OCI-LY1 (cell line): ENCODE measurements at regions not wholly inside any gene's neighbourhood (a gene's known extent, or its start where the extent isn't known, plus 50 kb on each side); places are given as distances from the start of the nearest gene placed in this dataset.

Experiments
- EZH2 ChIP-seq: fragments of 200-600 bp; sonication (generic), shearing (Covaris generic); IDR thresholded peaks from 2 replicates; pipeline ENCODE4 v1.8.0; 2017; ENCODE audit warnings: borderline replicate concordance, mixed run types, mild to moderate bottlenecking, antibody characterized with exemption, low read length, moderate library complexity, mixed read lengths
- TF ChIP-seq, protein P1 (sequence below): fragments of 200-600 bp; sonication (generic), shearing (Covaris generic); IDR thresholded peaks from 2 replicates; pipeline ENCODE4 v1.5.1; 2017; ENCODE audit warnings: mild to moderate bottlenecking, antibody characterized with exemption, low read length, moderate library complexity, mixed read lengths

DNA sequence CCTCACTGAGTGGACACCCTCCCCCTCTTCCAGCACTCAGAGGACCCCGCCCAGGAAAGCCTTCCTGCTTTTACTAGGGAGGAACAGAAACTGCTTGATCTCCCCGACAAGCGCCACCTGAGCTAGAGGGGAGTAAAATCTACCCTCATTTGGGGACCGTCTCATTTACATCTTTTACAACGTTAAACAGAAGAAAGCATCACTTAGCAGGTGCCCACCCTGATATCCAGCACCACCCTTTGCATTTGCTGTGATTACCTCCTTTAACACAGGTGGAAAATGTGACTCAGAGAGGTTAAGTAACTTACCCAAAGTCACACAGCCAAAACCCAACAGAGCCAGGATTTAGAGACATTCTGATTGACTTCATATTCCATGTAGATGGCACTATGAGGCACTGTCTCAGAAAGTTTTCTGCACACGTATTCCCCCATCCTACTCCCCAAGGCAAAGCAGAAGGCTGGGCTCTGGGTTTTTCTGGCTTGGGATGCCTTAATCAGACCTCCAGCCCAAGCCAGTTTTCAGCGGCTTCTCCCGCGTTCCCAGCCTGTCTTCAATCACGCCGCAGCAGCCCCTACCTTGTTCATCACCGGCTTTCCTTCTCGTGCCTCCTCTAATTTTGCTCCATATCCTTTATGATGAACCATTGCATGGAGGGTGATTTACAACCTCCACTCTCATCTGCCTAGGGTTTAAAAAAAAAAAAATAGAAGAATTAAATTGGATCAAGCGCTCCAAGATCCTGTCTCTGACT lies 314.6 kb upstream of the PROK2 start:
- TF ChIP-seq, protein P1, sequence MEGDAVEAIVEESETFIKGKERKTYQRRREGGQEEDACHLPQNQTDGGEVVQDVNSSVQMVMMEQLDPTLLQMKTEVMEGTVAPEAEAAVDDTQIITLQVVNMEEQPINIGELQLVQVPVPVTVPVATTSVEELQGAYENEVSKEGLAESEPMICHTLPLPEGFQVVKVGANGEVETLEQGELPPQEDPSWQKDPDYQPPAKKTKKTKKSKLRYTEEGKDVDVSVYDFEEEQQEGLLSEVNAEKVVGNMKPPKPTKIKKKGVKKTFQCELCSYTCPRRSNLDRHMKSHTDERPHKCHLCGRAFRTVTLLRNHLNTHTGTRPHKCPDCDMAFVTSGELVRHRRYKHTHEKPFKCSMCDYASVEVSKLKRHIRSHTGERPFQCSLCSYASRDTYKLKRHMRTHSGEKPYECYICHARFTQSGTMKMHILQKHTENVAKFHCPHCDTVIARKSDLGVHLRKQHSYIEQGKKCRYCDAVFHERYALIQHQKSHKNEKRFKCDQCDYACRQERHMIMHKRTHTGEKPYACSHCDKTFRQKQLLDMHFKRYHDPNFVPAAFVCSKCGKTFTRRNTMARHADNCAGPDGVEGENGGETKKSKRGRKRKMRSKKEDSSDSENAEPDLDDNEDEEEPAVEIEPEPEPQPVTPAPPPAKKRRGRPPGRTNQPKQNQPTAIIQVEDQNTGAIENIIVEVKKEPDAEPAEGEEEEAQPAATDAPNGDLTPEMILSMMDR = no peak
- TF ChIP-seq EZH2 = no peak
